Activated CD4-positive, alpha-beta T cell treated with anti-CD3 and anti-CD28 coated beads for 4 hours (primary cell): ENCODE measurements at regions not wholly inside any gene's neighbourhood (a gene's known extent, or its start where the extent isn't known, plus 50 kb on each side); places are given as distances from the start of the nearest gene placed in this dataset.

Experiments
- DNase-seq, 2 donors: peaks; one replicate each; pipeline ENCODE4 v3.0.0-alpha.2; 2020

- no peak for DNase-seq
These were observed 303.6 kb downstream of the UTP18 start for GRCh38 chr17:51563961-51564360.

- no peak for DNase-seq
These were observed 311.8 kb downstream of the UTP18 start for GRCh38 chr17:51572115-51572514.
